22Rv1 (cell line): ENCODE measurements at regions not wholly inside any gene's neighbourhood (a gene's known extent, or its start where the extent isn't known, plus 50 kb on each side); places are given as distances from the start of the nearest gene placed in this dataset.

Source experiments
- ZFX ChIP-seq: fragments of 450-650 bp; IDR thresholded peaks from 2 replicates; pipeline ENCODE4 v1.6.1; 2017; ENCODE audit warnings: antibody characterized with exemption, borderline replicate concordance
- TF ChIP-seq, protein P1 (sequence below): fragments of 450-650 bp; IDR thresholded peaks from 2 replicates; pipeline ENCODE4 v1.5.1; 2017; ENCODE audit warnings: mild to moderate bottlenecking

- no peak for TF ChIP-seq ZFX
- TF ChIP-seq, protein P1, sequence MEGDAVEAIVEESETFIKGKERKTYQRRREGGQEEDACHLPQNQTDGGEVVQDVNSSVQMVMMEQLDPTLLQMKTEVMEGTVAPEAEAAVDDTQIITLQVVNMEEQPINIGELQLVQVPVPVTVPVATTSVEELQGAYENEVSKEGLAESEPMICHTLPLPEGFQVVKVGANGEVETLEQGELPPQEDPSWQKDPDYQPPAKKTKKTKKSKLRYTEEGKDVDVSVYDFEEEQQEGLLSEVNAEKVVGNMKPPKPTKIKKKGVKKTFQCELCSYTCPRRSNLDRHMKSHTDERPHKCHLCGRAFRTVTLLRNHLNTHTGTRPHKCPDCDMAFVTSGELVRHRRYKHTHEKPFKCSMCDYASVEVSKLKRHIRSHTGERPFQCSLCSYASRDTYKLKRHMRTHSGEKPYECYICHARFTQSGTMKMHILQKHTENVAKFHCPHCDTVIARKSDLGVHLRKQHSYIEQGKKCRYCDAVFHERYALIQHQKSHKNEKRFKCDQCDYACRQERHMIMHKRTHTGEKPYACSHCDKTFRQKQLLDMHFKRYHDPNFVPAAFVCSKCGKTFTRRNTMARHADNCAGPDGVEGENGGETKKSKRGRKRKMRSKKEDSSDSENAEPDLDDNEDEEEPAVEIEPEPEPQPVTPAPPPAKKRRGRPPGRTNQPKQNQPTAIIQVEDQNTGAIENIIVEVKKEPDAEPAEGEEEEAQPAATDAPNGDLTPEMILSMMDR = no peak
Observed at GRCh38 chr7:41889040-41889439, 186.2 kb upstream of the INHBA start.
